DMS 273 (cell line): ENCODE measurements at regions not wholly inside any gene's neighbourhood (a gene's known extent, or its start where the extent isn't known, plus 50 kb on each side); places are given as distances from the start of the nearest gene placed in this dataset.

ENCODE experiments used
- DNase-seq: peaks from one replicate; lab custom pipeline; 2025; ENCODE audit not compliant: unreplicated experiment; lab: John Stamatoyannopoulos, UW

GRCh38 chr3:31445701-31446100 lies 87.0 kb upstream of the STT3B start:
- DNase-seq = no peak

GRCh38 chr3:31448035-31448881 lies 84.5 kb upstream of the STT3B start:
- peak; percentile 17 for DNase-seq

GRCh38 chr3:31448882-31449243 lies 83.9 kb upstream of the STT3B start:
- DNase-seq = no peak

- no peak for DNase-seq
Observed at GRCh38 chr3:31449318-31449717, 83.4 kb upstream of the STT3B start.

- DNase-seq = no peak
Observed at GRCh38 chr3:31450345-31450744, 82.4 kb upstream of the STT3B start.

GRCh38 chr3:31452495-31453106 lies 80.1 kb upstream of the STT3B start:
- DNase-seq = no peak

- no peak for DNase-seq
Observed at GRCh38 chr3:31453430-31453829, 79.3 kb upstream of the STT3B start.

GRCh38 chr3:31455524-31455923 lies 77.2 kb upstream of the STT3B start:
- DNase-seq = no peak

GRCh38 chr3:31456373-31456772 lies 76.4 kb upstream of the STT3B start:
- DNase-seq = no peak

GRCh38 chr3:31461426-31461825 lies 71.3 kb upstream of the STT3B start:
- no peak for DNase-seq

GRCh38 chr3:31462050-31462569 lies 70.6 kb upstream of the STT3B start:
- peak; percentile 9 for DNase-seq

GRCh38 chr3:31465999-31466398 lies 66.7 kb upstream of the STT3B start:
- DNase-seq = no peak

GRCh38 chr3:31466866-31467265 lies 65.9 kb upstream of the STT3B start:
- no peak for DNase-seq

GRCh38 chr3:31468433-31468832 lies 64.3 kb upstream of the STT3B start:
- no peak for DNase-seq

GRCh38 chr3:31469385-31469784 lies 63.3 kb upstream of the STT3B start:
- no peak for DNase-seq

- DNase-seq = no peak
Observed at GRCh38 chr3:31472479-31473390, 60.0 kb upstream of the STT3B start.

GRCh38 chr3:31476209-31476608 lies 56.5 kb upstream of the STT3B start:
- DNase-seq = no peak

- no peak for DNase-seq
Observed at GRCh38 chr3:31479431-31479830, 53.3 kb upstream of the STT3B start.

GRCh38 chr3:31481697-31482096 lies 51.0 kb upstream of the STT3B start:
- DNase-seq = no peak

- no peak for DNase-seq
Observed at GRCh38 chr3:31482493-31483200, 50.1 kb upstream of the STT3B start.
